Calu3 (cell line): ENCODE measurements at regions not wholly inside any gene's neighbourhood (a gene's known extent, or its start where the extent isn't known, plus 50 kb on each side); places are given as distances from the start of the nearest gene placed in this dataset.

Experiments
- BruUV-seq: library from RNA; stranded (reverse); fragments of 400-500 nt; replicated peaks from 2 replicates; lab custom pipeline; 2021; lab: Mats Ljungman, UMichigan
- CTCF ChIA-PET: fragments of 300-600 bp; sonication (Branson Sonifier 250); formaldehyde crosslinking; loops from one replicate; lab custom pipeline; 2022; ENCODE audit warnings: antibody characterized with exemption; lab: Charles Lee
- DNase-seq: peaks from one replicate; pipeline ENCODE4 v3.0.0; 2022
- H3K27ac Mint-ChIP-seq: one replicate; pipeline ENCODE4 v1.8.0; 2022; ENCODE audit warnings: mixed read lengths; ENCODE audit not compliant: unreplicated experiment
- H3K27me3 Mint-ChIP-seq: one replicate; pipeline ENCODE4 v1.8.0; 2022; ENCODE audit warnings: mixed read lengths; ENCODE audit not compliant: unreplicated experiment
- H3K36me3 Mint-ChIP-seq: one replicate; pipeline ENCODE4 v1.8.0; 2022; ENCODE audit warnings: mild to moderate bottlenecking, moderate library complexity, mixed read lengths; ENCODE audit not compliant: insufficient read depth, unreplicated experiment
- H3K4me1 Mint-ChIP-seq: one replicate; pipeline ENCODE4 v1.8.0; 2022; ENCODE audit warnings: mild to moderate bottlenecking, low read depth, mixed read lengths; ENCODE audit not compliant: unreplicated experiment
- H3K4me3 Mint-ChIP-seq: one replicate; pipeline ENCODE4 v1.8.0; 2022; ENCODE audit warnings: mild to moderate bottlenecking, low read depth, moderate library complexity, mixed read lengths; ENCODE audit not compliant: unreplicated experiment
- H3K9me3 Mint-ChIP-seq: one replicate; pipeline ENCODE4 v1.8.0; 2022; ENCODE audit warnings: low read depth, mixed read lengths; ENCODE audit not compliant: unreplicated experiment
- intact Hi-C: fragments of 100-400 bp; cut with micrococcal nuclease; formaldehyde crosslinking; loops from one replicate; pipeline ENCODE4 v1.10.0; 2022; ENCODE audit not compliant: unreplicated experiment
- TF ChIP-seq, protein P1 (sequence below): fragments of 200-600 bp; IDR thresholded peaks from one replicate; pipeline ENCODE4 v1.8.0; 2022; ENCODE audit warnings: antibody characterized with exemption; ENCODE audit not compliant: unreplicated experiment

DNA sequence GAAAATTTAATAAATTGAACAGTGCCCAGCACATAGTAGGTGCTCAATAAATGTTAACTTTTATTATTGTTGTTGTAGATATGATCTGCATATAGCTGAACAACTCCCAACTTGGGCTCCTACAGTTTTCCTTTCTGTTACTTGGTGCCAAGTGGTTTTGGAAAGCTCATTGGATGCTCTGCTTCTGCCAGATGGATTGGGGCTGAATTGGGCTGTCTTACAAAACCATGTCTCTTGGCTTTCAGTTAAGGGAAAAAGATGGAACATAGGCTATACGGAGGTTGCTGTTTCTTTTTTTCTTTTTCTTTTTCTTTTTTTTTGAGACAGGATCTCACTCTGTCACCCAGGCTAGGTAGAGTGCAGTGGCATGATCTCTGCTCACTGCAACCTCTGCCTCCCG lies 140.7 kb upstream of the PWP1 start:
- DNase-seq, result no peak
- no TSS peak for BruUV-seq
- Mint-ChIP-seq H3K27me3 (peaks cover 53% of the 10 kb centered on the region), H3K4me3 (no peak overlapping the region), H3K27ac (no peak overlapping the region), H3K9me3 (no peaks in the 10 kb centered on the region), H3K36me3 (no peaks in the 10 kb centered on the region), H3K4me1 (no peaks in the 10 kb centered on the region)
- CTCF ChIA-PET, result no interaction called here
- TF ChIP-seq, protein P1, sequence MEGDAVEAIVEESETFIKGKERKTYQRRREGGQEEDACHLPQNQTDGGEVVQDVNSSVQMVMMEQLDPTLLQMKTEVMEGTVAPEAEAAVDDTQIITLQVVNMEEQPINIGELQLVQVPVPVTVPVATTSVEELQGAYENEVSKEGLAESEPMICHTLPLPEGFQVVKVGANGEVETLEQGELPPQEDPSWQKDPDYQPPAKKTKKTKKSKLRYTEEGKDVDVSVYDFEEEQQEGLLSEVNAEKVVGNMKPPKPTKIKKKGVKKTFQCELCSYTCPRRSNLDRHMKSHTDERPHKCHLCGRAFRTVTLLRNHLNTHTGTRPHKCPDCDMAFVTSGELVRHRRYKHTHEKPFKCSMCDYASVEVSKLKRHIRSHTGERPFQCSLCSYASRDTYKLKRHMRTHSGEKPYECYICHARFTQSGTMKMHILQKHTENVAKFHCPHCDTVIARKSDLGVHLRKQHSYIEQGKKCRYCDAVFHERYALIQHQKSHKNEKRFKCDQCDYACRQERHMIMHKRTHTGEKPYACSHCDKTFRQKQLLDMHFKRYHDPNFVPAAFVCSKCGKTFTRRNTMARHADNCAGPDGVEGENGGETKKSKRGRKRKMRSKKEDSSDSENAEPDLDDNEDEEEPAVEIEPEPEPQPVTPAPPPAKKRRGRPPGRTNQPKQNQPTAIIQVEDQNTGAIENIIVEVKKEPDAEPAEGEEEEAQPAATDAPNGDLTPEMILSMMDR, result no peak
- intact Hi-C loops, result no loop called here

DNA sequence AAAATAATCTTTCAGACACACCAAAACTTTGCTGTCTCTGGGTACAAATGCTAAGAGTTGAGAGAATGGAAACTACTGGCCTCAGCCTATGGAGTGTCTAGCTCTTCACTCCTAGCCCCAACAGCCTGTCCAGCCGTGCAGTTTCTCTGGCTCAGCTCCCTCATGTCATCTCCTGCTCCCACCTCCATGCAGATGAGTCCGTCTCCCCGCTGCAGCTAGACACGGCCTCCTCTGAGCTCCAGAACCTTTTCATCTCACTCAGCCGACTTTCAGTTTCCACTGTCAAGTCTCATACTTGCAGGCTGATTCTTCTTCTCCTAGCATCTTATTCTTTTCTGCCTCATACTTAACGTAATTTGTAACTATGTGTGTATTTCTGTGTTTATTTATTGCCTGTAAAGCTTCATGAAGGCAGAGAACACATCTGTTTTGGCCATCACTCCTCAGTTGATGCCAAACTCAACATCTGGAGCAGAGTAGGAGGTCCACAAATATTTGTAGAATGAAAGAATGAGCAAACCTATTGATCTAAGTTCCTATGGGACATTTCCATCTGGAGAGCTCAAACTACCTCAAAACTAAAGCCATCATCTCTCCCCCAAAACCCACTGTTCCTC lies 139.8 kb upstream of the PWP1 start:
- intact Hi-C loops, result no loop called here
- no peaks in the 10 kb centered on the region for H3K9me3 Mint-ChIP-seq
- no peak overlapping the region for H3K27ac Mint-ChIP-seq
- H3K36me3 Mint-ChIP-seq, result no peaks in the 10 kb centered on the region
- H3K27me3 Mint-ChIP-seq, result peaks cover 44% of the 10 kb centered on the region
- DNase-seq, result no peak
- no TSS peak for BruUV-seq
- no peaks in the 10 kb centered on the region for H3K4me1 Mint-ChIP-seq
- CTCF ChIA-PET, result no interaction called here
- no peak overlapping the region for H3K4me3 Mint-ChIP-seq
- TF ChIP-seq, protein P1, result no peak

DNA sequence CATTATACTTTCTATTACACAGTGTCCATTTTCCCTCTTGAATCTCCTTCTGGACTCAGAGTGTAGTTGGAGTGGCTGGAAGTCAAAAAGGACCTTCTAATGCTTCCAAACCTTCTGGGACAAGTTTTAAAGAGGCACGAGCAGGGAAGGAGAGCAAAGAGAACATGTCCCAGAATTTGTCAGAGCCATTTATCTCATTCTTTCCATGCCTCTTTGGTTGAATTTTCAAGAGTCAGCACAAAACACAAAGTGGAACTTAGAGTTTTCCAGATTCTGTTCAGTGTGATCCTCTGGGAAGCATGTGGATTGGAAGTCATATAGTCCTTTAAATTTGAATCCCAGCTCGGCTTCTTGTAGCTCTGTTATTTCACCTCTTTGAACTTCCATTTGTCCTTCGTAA lies 138.2 kb upstream of the PWP1 start:
- H3K4me1 Mint-ChIP-seq, result no peaks in the 10 kb centered on the region
- no peak overlapping the region for H3K4me3 Mint-ChIP-seq
- CTCF ChIA-PET, result no interaction called here
- intact Hi-C loops, result no loop called here
- DNase-seq, result no peak
- H3K27me3 Mint-ChIP-seq, result peaks cover 44% of the 10 kb centered on the region
- H3K36me3 Mint-ChIP-seq, result no peaks in the 10 kb centered on the region
- H3K9me3 Mint-ChIP-seq, result no peaks in the 10 kb centered on the region
- no peak overlapping the region for H3K27ac Mint-ChIP-seq
- TF ChIP-seq, protein P1, result no peak
- BruUV-seq, result no TSS peak

DNA sequence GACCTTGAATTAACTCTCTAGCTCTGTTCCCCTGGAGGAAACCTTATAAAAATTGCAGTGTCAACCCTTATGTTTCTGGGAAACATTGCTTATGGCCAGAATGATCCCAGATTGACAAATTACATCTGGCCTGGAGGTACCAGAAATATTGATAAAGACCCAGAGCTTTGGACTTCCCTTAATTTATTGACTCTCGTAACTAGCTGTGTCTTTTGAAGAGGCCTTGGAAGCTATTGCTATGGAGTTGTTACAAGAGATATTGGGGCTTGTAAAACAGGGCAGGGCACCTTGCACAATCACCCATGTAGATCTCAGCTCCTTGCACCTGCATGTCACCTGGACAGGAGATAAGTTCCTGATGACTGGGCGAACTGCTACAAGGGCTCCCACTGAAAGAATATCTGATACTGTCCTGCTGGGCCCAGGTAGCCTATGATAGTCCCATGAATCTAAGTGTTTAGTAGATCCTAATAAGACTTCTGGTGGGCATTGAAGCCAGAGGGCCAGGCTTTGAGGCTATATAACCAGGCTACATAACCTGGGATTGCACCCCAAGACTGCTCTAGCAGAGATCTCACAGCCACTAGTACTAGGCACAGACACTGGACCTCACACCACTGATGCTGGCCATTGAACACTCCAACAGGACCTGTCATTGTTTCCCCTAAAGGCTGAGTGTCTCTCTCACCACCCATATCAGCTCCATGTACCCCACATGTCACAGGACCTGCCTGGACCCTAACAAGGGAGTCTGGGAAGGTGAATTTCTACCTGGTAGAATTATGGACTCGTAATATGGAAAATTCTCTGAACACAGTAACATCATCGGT lies 135.7 kb upstream of the PWP1 start:
- H3K9me3 Mint-ChIP-seq, result no peaks in the 10 kb centered on the region
- peaks cover 61% of the 10 kb centered on the region for H3K27me3 Mint-ChIP-seq
- no peaks in the 10 kb centered on the region for H3K4me1 Mint-ChIP-seq
- no peak overlapping the region for H3K4me3 Mint-ChIP-seq
- CTCF ChIA-PET, result interaction anchor here (0.7 kb wide), 1 partner anchor 132 kb away, joined by 4 read pairs; no protein-coding TSS in a partner anchor
- BruUV-seq, result no TSS peak
- no peak for DNase-seq
- intact Hi-C loops, result no loop called here
- TF ChIP-seq, protein P1, result no peak
- no peaks in the 10 kb centered on the region for H3K36me3 Mint-ChIP-seq
- H3K27ac Mint-ChIP-seq, result no peak overlapping the region
